Tibial nerve (tissue), 4 donors: ENCODE measurements at regions not wholly inside any gene's neighbourhood (a gene's known extent, or its start where the extent isn't known, plus 50 kb on each side); places are given as distances from the start of the nearest gene placed in this dataset.

ENCODE experiments used
- DNase-seq, 2 donors: peaks; one replicate each; pipeline ENCODE4 v3.0.0-alpha.2; 2019; ENCODE audit warnings: low spot score in 2 of 2
- H3K27ac ChIP-seq, 4 donors: fragments of 200-600 bp; sonication (generic) in 3 of 4; one replicate each; pipeline ENCODE4 v1.5.1; 2017 to 2019; ENCODE audit warnings: mild to moderate bottlenecking in 1 of 4
- H3K27me3 ChIP-seq, 2 donors: fragments of 200-600 bp; sonication (generic) in 1 of 2; one replicate each; pipeline versions ENCODE4 v1.5.1 to v1.6.0; 2017 to 2019
- H3K36me3 ChIP-seq, 3 donors: fragments of 200-600 bp; sonication (generic); one replicate each; pipeline ENCODE4 v1.5.1; 2018 to 2019
- H3K4me1 ChIP-seq, 4 donors: fragments of 200-600 bp; sonication (generic) in 3 of 4; one replicate each; pipeline ENCODE4 v1.5.1; 2017 to 2019
- H3K4me3 ChIP-seq, 4 donors: fragments of 200-600 bp; sonication (generic) in 3 of 4; one replicate each; pipeline ENCODE4 v1.5.1; 2017 to 2019; ENCODE audit warnings: mild to moderate bottlenecking in 1 of 4, moderate library complexity in 1 of 4
- H3K9me3 ChIP-seq, 4 donors: fragments of 200-600 bp; sonication (generic) in 3 of 4; one replicate each; pipeline ENCODE4 v1.5.1; 2017 to 2019
- CTCF ChIP-seq, 5 experiments: fragments of 200-600 bp in 3 of 5; fragments of 450-650 bp in 2 of 5; sonication (generic) in 3 of 5; IDR thresholded peaks; one replicate each; pipeline ENCODE4 v1.5.1; 2016 to 2019; ENCODE audit warnings: antibody characterized with exemption in 5 of 5, mild to moderate bottlenecking in 3 of 5, moderate library complexity in 2 of 5
- EP300 ChIP-seq, 2 donors: sonication (generic); formaldehyde crosslinking; IDR thresholded peaks; one replicate each; pipeline ENCODE4 v1.6.1; 2017; ENCODE audit warnings: antibody characterized with exemption in 2 of 2, mild to moderate bottlenecking in 1 of 2
- POLR2A ChIP-seq, 2 donors: fragments of 450-650 bp; IDR thresholded peaks; one replicate each; pipeline ENCODE4 v1.6.1; 2017; ENCODE audit warnings: antibody characterized with exemption in 2 of 2, mild to moderate bottlenecking in 2 of 2, moderate library complexity in 2 of 2
- WGBS, 2 donors: methylation state at CpG; one replicate each; pipeline ENCODE4 v1.1.5; 2018; 5-methylcytosine and 5-hydroxymethylcytosine counted together

GRCh38 chr4:23382879-23383278 is 507.0 kb downstream of the PPARGC1A start:
- Histone ChIP-seq H3K4me1 (no peaks in the 10 kb centered on the region), H3K27ac (no peak overlapping the region), H3K36me3 (no peaks in the 10 kb centered on the region), H3K9me3 (peaks cover 0 to 14% (median 0%) of the 10 kb centered on the region in 4 donors), H3K4me3 (no peak overlapping the region), H3K27me3 (peaks cover 0 to 2% of the 10 kb centered on the region in 2 donors)
- DNase-seq = no peak
- TF ChIP-seq POLR2A (IDR thresholded peaks at IDR 0.05) (no peak), CTCF (IDR thresholded peaks at IDR 0.05) (no peak), EP300 (IDR thresholded peaks at IDR 0.05) (no peak)

- Histone ChIP-seq H3K4me1 (no peaks in the 10 kb centered on the region), H3K27me3 (peaks cover 0 to 2% of the 10 kb centered on the region in 2 donors), H3K36me3 (no peaks in the 10 kb centered on the region), H3K4me3 (no peak overlapping the region), H3K9me3 (peaks cover 0 to 14% (median 0%) of the 10 kb centered on the region in 4 donors), H3K27ac (no peak overlapping the region)
- DNase-seq = no peak
- TF ChIP-seq EP300 (IDR thresholded peaks at IDR 0.05) = no peak
- TF ChIP-seq CTCF (IDR thresholded peaks at IDR 0.05) = no peak
- no peak for TF ChIP-seq POLR2A (IDR thresholded peaks at IDR 0.05)
- 51 to 59% methylated on average over 4 of the region's 4 CpGs for WGBS, 2 donors
Measured at GRCh38 chr4:23374259-23374658, 515.6 kb downstream of the PPARGC1A start.

GRCh38 chr4:23373261-23373660 is 516.6 kb downstream of the PPARGC1A start:
- Histone ChIP-seq H3K36me3 (no peaks in the 10 kb centered on the region), H3K4me1 (no peaks in the 10 kb centered on the region), H3K27me3 (no peaks in the 10 kb centered on the region), H3K27ac (no peak overlapping the region), H3K9me3 (peaks cover 0 to 4% (median 0%) of the 10 kb centered on the region in 4 donors), H3K4me3 (no peak overlapping the region)
- TF ChIP-seq CTCF (IDR thresholded peaks at IDR 0.05) = no peak
- TF ChIP-seq POLR2A (IDR thresholded peaks at IDR 0.05) = no peak
- TF ChIP-seq EP300 (IDR thresholded peaks at IDR 0.05) = no peak
- no peak for DNase-seq
- WGBS, 2 donors = 39 to 53% methylated on average over 2 of the region's 2 CpGs

- whole genome bisulfite sequencing, 2 donors = 76 to 79% methylated on average over 5 of the region's 5 CpGs
- no peak overlapping the region for H3K27ac ChIP-seq
- no peak overlapping the region for H3K4me3 ChIP-seq
- H3K9me3 ChIP-seq = no peaks in the 10 kb centered on the region
- TF ChIP-seq EP300 (IDR thresholded peaks at IDR 0.05) = no peak
- TF ChIP-seq CTCF (IDR thresholded peaks at IDR 0.05) = no peak
- no peak for TF ChIP-seq POLR2A (IDR thresholded peaks at IDR 0.05)
- H3K4me1 ChIP-seq = no peaks in the 10 kb centered on the region
- H3K27me3 ChIP-seq = no peaks in the 10 kb centered on the region
- no peaks in the 10 kb centered on the region for H3K36me3 ChIP-seq
- no peak for DNase-seq
Measured at GRCh38 chr4:23371533-23371932, 518.3 kb downstream of the PPARGC1A start.

GRCh38 chr4:23369331-23369730 is 520.5 kb downstream of the PPARGC1A start:
- WGBS, 2 donors = 54 to 57% methylated on average over 3 of the region's 3 CpGs

More at GRCh38 chr4:23369331-23369730, 520.5 kb downstream of the PPARGC1A start:
- H3K4me1 ChIP-seq = no peaks in the 10 kb centered on the region
- no peak overlapping the region for H3K4me3 ChIP-seq
- no peaks in the 10 kb centered on the region for H3K27me3 ChIP-seq
- no peak overlapping the region for H3K27ac ChIP-seq
- H3K9me3 ChIP-seq = no peaks in the 10 kb centered on the region
- H3K36me3 ChIP-seq = no peaks in the 10 kb centered on the region
- TF ChIP-seq POLR2A (IDR thresholded peaks at IDR 0.05) (no peak), EP300 (IDR thresholded peaks at IDR 0.05) (no peak), CTCF (IDR thresholded peaks at IDR 0.05) (no peak)
- DNase-seq = no peak
